ENCODE measurements at regions not wholly inside any gene's neighbourhood (a gene's known extent, or its start where the extent isn't known, plus 50 kb on each side); places are given as distances from the start of the nearest gene placed in this dataset.

GRCh38 chr18:71011389-71011788, 722.5 kb downstream of the SOCS6 start (continued):
- TF ChIP-seq ZSCAN20 (CRISPR knock-in tag; IDR thresholded peaks at IDR 0.05) (no peak), EHMT2 (IDR thresholded peaks at IDR 0.05; ENCODE audit: low read depth) (no peak), ZC3H11A (IDR thresholded peaks at IDR 0.05) (no peak)

DNA sequence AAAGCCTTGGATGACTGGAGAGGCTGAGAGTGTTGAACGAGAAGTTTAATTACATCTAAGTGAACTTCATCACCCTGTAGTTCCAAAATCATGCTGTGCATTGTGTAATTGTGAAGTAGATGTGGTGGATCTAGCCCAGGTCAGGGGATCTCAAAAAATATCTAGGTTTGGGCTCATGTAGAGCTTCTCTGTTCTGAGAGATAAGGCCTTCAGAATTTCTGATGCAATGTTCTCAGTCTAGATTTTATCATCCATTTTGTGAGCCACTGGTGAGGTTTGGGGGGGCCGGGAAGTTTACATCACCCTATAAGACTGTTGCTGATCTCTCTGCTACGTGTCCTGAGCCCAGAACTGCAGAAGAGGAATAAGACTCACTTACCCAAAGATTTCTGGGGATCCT, 719.4 kb downstream of the SOCS6 start:
- no peak for DNase-seq (ENCODE audit: low read depth in 1 of 2, low spot score in 1 of 2)
- no peaks in the 10 kb centered on the region for H3K9me3 ChIP-seq
- ChIA-PET CTCF (no interaction called here), POLR2A (no interaction called here)
- no peak overlapping the region for H3K4me3 ChIP-seq
- no peaks in the 10 kb centered on the region for H3K4me1 ChIP-seq
- H3K27ac ChIP-seq, result no peak overlapping the region
- TF ChIP-seq ATOH8 (CRISPR knock-in tag; IDR thresholded peaks at IDR 0.05; ENCODE audit: low read depth) (no peak), RCOR1 (IDR thresholded peaks at IDR 0.05; ENCODE audit: low read depth, low read length) (no peak), MYC (IDR thresholded peaks at IDR 0.05; ENCODE audit: borderline replicate concordance, low read length) (no peak), CEBPB (IDR thresholded peaks at IDR 0.05) (no peak), REST (IDR thresholded peaks at IDR 0.05) (no peak), RFX5 (IDR thresholded peaks at IDR 0.05) (no peak), FOSL2 (IDR thresholded peaks at IDR 0.05) (no peak), FOSL2 (CRISPR knock-in tag; IDR thresholded peaks at IDR 0.05) (no peak), SREBF2 (IDR thresholded peaks at IDR 0.05) (no peak), BCL3 (IDR thresholded peaks at IDR 0.05) (no peak), CBX8 (IDR thresholded peaks at IDR 0.05) (no peak)
- TF ChIP-seq, protein P1, sequence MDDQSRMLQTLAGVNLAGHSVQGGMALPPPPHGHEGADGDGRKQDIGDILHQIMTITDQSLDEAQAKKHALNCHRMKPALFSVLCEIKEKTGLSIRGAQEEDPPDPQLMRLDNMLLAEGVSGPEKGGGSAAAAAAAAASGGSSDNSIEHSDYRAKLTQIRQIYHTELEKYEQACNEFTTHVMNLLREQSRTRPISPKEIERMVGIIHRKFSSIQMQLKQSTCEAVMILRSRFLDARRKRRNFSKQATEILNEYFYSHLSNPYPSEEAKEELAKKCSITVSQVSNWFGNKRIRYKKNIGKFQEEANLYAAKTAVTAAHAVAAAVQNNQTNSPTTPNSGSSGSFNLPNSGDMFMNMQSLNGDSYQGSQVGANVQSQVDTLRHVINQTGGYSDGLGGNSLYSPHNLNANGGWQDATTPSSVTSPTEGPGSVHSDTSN (IDR thresholded peaks at IDR 0.05), result no peak
- TF ChIP-seq, protein P2, sequence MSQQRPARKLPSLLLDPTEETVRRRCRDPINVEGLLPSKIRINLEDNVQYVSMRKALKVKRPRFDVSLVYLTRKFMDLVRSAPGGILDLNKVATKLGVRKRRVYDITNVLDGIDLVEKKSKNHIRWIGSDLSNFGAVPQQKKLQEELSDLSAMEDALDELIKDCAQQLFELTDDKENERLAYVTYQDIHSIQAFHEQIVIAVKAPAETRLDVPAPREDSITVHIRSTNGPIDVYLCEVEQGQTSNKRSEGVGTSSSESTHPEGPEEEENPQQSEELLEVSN (IDR thresholded peaks at IDR 0.05; ENCODE audit: borderline replicate concordance, low read depth), result no peak
- TF ChIP-seq, protein P3, sequence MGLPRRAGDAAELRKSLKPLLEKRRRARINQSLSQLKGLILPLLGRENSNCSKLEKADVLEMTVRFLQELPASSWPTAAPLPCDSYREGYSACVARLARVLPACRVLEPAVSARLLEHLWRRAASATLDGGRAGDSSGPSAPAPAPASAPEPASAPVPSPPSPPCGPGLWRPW (IDR thresholded peaks at IDR 0.05), result no peak
- 5% methylated on average over 3 of the region's 3 CpGs for WGBS (ENCODE audit: missing lambda C conversion rate)
- H3K4me2 ChIP-seq, result no peak overlapping the region
- ATAC-seq, result no peak
- no peak for FAIRE-seq

- POLR2A ChIA-PET, result no interaction called here
- no peak overlapping the region for H3K27ac ChIP-seq
- CTCF ChIA-PET, result no interaction called here
- H3K4me3 ChIP-seq, result no peak overlapping the region
- WGBS (ENCODE audit: missing lambda C conversion rate), result 8% methylated on average over 2 of the region's 2 CpGs
- TF ChIP-seq, protein P4, sequence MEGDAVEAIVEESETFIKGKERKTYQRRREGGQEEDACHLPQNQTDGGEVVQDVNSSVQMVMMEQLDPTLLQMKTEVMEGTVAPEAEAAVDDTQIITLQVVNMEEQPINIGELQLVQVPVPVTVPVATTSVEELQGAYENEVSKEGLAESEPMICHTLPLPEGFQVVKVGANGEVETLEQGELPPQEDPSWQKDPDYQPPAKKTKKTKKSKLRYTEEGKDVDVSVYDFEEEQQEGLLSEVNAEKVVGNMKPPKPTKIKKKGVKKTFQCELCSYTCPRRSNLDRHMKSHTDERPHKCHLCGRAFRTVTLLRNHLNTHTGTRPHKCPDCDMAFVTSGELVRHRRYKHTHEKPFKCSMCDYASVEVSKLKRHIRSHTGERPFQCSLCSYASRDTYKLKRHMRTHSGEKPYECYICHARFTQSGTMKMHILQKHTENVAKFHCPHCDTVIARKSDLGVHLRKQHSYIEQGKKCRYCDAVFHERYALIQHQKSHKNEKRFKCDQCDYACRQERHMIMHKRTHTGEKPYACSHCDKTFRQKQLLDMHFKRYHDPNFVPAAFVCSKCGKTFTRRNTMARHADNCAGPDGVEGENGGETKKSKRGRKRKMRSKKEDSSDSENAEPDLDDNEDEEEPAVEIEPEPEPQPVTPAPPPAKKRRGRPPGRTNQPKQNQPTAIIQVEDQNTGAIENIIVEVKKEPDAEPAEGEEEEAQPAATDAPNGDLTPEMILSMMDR (IDR thresholded peaks at IDR 0.05), result no peak
- TF ChIP-seq MAX (IDR thresholded peaks at IDR 0.05), result no peak
- H3K4me2 ChIP-seq, result no peak overlapping the region
- H3K9me3 ChIP-seq, result no peaks in the 10 kb centered on the region
- DNase-seq (ENCODE audit: low read depth in 1 of 2, low spot score in 1 of 2), result no peak
- ATAC-seq, result no peak
- no peak for FAIRE-seq
- H3K4me1 ChIP-seq, result no peaks in the 10 kb centered on the region
Observed at GRCh38 chr18:71001597-71001996, 712.8 kb downstream of the SOCS6 start.
